ENCODE measurements at regions not wholly inside any gene's neighbourhood (a gene's known extent, or its start where the extent isn't known, plus 50 kb on each side); places are given as distances from the start of the nearest gene placed in this dataset.
"Not testable (repeated sequence)": the region's sequence is repeated elsewhere in the genome, so short reads cannot be mapped to it uniquely, and the experiment has no call there.

- H3K9me3 Mint-ChIP-seq; H3K27ac Mint-ChIP-seq; H3K4me1 Mint-ChIP-seq (ENCODE audit: low read depth); H3K36me3 Mint-ChIP-seq (ENCODE audit: low read depth); H3K4me3 Mint-ChIP-seq; H3K27me3 Mint-ChIP-seq (ENCODE audit: low read depth): not testable (repeated sequence)
Measured at GRCh38 chr2:88802026-88802425, 110.6 kb downstream of the RPIA start.

GRCh38 chr2:88807237-88807962 lies 115.9 kb downstream of the RPIA start:
- no peak overlapping the region for H3K27ac Mint-ChIP-seq

GRCh38 chr2:88808083-88808482 lies 116.6 kb downstream of the RPIA start:
- Mint-ChIP-seq H3K9me3 (peaks cover 4% of the 10 kb centered on the region), H3K27ac (no peak overlapping the region), H3K27me3 (ENCODE audit: low read depth) (no peaks in the 10 kb centered on the region), H3K36me3 (ENCODE audit: low read depth) (no peaks in the 10 kb centered on the region), H3K4me1 (ENCODE audit: low read depth) (no peaks in the 10 kb centered on the region), H3K4me3 (no peak overlapping the region)

More at GRCh38 chr2:88807237-88807962, 115.9 kb downstream of the RPIA start:
- Mint-ChIP-seq H3K4me1 (ENCODE audit: low read depth) (no peaks in the 10 kb centered on the region), H3K4me3 (no peak overlapping the region), H3K36me3 (ENCODE audit: low read depth) (no peaks in the 10 kb centered on the region), H3K9me3 (no peaks in the 10 kb centered on the region), H3K27me3 (ENCODE audit: low read depth) (no peaks in the 10 kb centered on the region)

- H3K36me3 Mint-ChIP-seq (ENCODE audit: low read depth): no peaks in the 10 kb centered on the region
- peaks cover 4% of the 10 kb centered on the region for H3K9me3 Mint-ChIP-seq
- H3K4me3 Mint-ChIP-seq: no peak overlapping the region
- no peaks in the 10 kb centered on the region for H3K27me3 Mint-ChIP-seq (ENCODE audit: low read depth)
- H3K27ac Mint-ChIP-seq: no peak overlapping the region
- H3K4me1 Mint-ChIP-seq (ENCODE audit: low read depth): no peaks in the 10 kb centered on the region
Measured at GRCh38 chr2:88808652-88809051, 117.2 kb downstream of the RPIA start.

- Mint-ChIP-seq H3K27me3 (ENCODE audit: low read depth) (no peaks in the 10 kb centered on the region), H3K9me3 (peaks cover 4% of the 10 kb centered on the region), H3K4me1 (ENCODE audit: low read depth) (no peaks in the 10 kb centered on the region), H3K27ac (no peak overlapping the region), H3K36me3 (ENCODE audit: low read depth) (no peaks in the 10 kb centered on the region), H3K4me3 (no peak overlapping the region)
Measured at GRCh38 chr2:88809216-88809615, 117.7 kb downstream of the RPIA start.

GRCh38 chr2:88810017-88810416 lies 118.5 kb downstream of the RPIA start:
- no peak overlapping the region for H3K4me3 Mint-ChIP-seq
- no peaks in the 10 kb centered on the region for H3K36me3 Mint-ChIP-seq (ENCODE audit: low read depth)
- H3K27me3 Mint-ChIP-seq (ENCODE audit: low read depth): no peaks in the 10 kb centered on the region
- no peak overlapping the region for H3K27ac Mint-ChIP-seq
- peaks cover 10% of the 10 kb centered on the region for H3K9me3 Mint-ChIP-seq
- no peaks in the 10 kb centered on the region for H3K4me1 Mint-ChIP-seq (ENCODE audit: low read depth)

GRCh38 chr2:88810488-88810887 lies 119.0 kb downstream of the RPIA start:
- H3K36me3 Mint-ChIP-seq (ENCODE audit: low read depth): no peaks in the 10 kb centered on the region
- H3K4me1 Mint-ChIP-seq (ENCODE audit: low read depth): no peaks in the 10 kb centered on the region
- no peak overlapping the region for H3K27ac Mint-ChIP-seq
- peaks cover 15% of the 10 kb centered on the region for H3K9me3 Mint-ChIP-seq
- H3K27me3 Mint-ChIP-seq (ENCODE audit: low read depth): no peaks in the 10 kb centered on the region
- H3K4me3 Mint-ChIP-seq: no peak overlapping the region

GRCh38 chr2:88811233-88811632 lies 119.8 kb downstream of the RPIA start:
- Mint-ChIP-seq H3K9me3 (peaks cover 16% of the 10 kb centered on the region), H3K36me3 (ENCODE audit: low read depth) (no peaks in the 10 kb centered on the region), H3K4me1 (ENCODE audit: low read depth) (no peaks in the 10 kb centered on the region), H3K27ac (no peak overlapping the region), H3K27me3 (ENCODE audit: low read depth) (no peaks in the 10 kb centered on the region), H3K4me3 (no peak overlapping the region)

GRCh38 chr2:88811681-88812080 lies 120.2 kb downstream of the RPIA start:
- Mint-ChIP-seq H3K27me3 (ENCODE audit: low read depth) (no peaks in the 10 kb centered on the region), H3K9me3 (peaks cover 16% of the 10 kb centered on the region), H3K27ac (no peak overlapping the region), H3K4me1 (ENCODE audit: low read depth) (no peaks in the 10 kb centered on the region), H3K4me3 (no peak overlapping the region), H3K36me3 (ENCODE audit: low read depth) (no peaks in the 10 kb centered on the region)

- Mint-ChIP-seq H3K9me3 (peaks cover 26% of the 10 kb centered on the region), H3K36me3 (ENCODE audit: low read depth) (no peaks in the 10 kb centered on the region), H3K4me1 (ENCODE audit: low read depth) (no peaks in the 10 kb centered on the region), H3K27ac (no peak overlapping the region), H3K4me3 (no peak overlapping the region), H3K27me3 (ENCODE audit: low read depth) (no peaks in the 10 kb centered on the region)
Measured at GRCh38 chr2:88813612-88814011, 122.1 kb downstream of the RPIA start.

- H3K4me1 Mint-ChIP-seq (ENCODE audit: low read depth): no peaks in the 10 kb centered on the region
- no peak overlapping the region for H3K4me3 Mint-ChIP-seq
- no peaks in the 10 kb centered on the region for H3K27me3 Mint-ChIP-seq (ENCODE audit: low read depth)
- H3K27ac Mint-ChIP-seq: no peak overlapping the region
- H3K9me3 Mint-ChIP-seq: peaks cover 26% of the 10 kb centered on the region
- H3K36me3 Mint-ChIP-seq (ENCODE audit: low read depth): no peaks in the 10 kb centered on the region
Measured at GRCh38 chr2:88815282-88815681, 123.8 kb downstream of the RPIA start.

GRCh38 chr2:88815697-88816096 lies 124.2 kb downstream of the RPIA start:
- Mint-ChIP-seq H3K27me3 (ENCODE audit: low read depth) (no peaks in the 10 kb centered on the region), H3K4me1 (ENCODE audit: low read depth) (no peaks in the 10 kb centered on the region), H3K36me3 (ENCODE audit: low read depth) (no peaks in the 10 kb centered on the region), H3K9me3 (peaks cover 26% of the 10 kb centered on the region), H3K27ac (no peak overlapping the region), H3K4me3 (no peak overlapping the region)

- Mint-ChIP-seq H3K36me3 (ENCODE audit: low read depth) (no peaks in the 10 kb centered on the region), H3K27ac (no peak overlapping the region), H3K4me3 (no peak overlapping the region), H3K27me3 (ENCODE audit: low read depth) (no peaks in the 10 kb centered on the region), H3K9me3 (peaks cover 22% of the 10 kb centered on the region), H3K4me1 (ENCODE audit: low read depth) (no peaks in the 10 kb centered on the region)
Measured at GRCh38 chr2:88818381-88818780, 126.9 kb downstream of the RPIA start.

- Mint-ChIP-seq H3K9me3 (no peaks in the 10 kb centered on the region), H3K4me1 (ENCODE audit: low read depth) (no peaks in the 10 kb centered on the region), H3K27me3 (ENCODE audit: low read depth) (peaks cover 7% of the 10 kb centered on the region), H3K27ac (no peak overlapping the region), H3K36me3 (ENCODE audit: low read depth) (no peaks in the 10 kb centered on the region), H3K4me3 (no peak overlapping the region)
Measured at GRCh38 chr2:88824951-88825350, 133.5 kb downstream of the RPIA start.

GRCh38 chr2:88826399-88826798 lies 134.9 kb downstream of the RPIA start:
- H3K27ac Mint-ChIP-seq: no peak overlapping the region
- H3K36me3 Mint-ChIP-seq (ENCODE audit: low read depth): no peaks in the 10 kb centered on the region
- no peaks in the 10 kb centered on the region for H3K9me3 Mint-ChIP-seq
- peaks cover 7% of the 10 kb centered on the region for H3K27me3 Mint-ChIP-seq (ENCODE audit: low read depth)
- no peak overlapping the region for H3K4me3 Mint-ChIP-seq
- no peaks in the 10 kb centered on the region for H3K4me1 Mint-ChIP-seq (ENCODE audit: low read depth)

GRCh38 chr2:88827821-88828220 lies 136.3 kb downstream of the RPIA start:
- H3K9me3 Mint-ChIP-seq: no peaks in the 10 kb centered on the region
- no peak overlapping the region for H3K27ac Mint-ChIP-seq
- H3K4me1 Mint-ChIP-seq (ENCODE audit: low read depth): no peaks in the 10 kb centered on the region
- H3K4me3 Mint-ChIP-seq: no peak overlapping the region
- H3K36me3 Mint-ChIP-seq (ENCODE audit: low read depth): no peaks in the 10 kb centered on the region
- H3K27me3 Mint-ChIP-seq (ENCODE audit: low read depth): peaks cover 7% of the 10 kb centered on the region

Measured in T-helper 1 cell treated with Interleukin-12 subunit alpha and Interleukin-12 subunit beta and Interleukin-4 antibody, amounts not matched to agents 30 μg/mL and 1 μg/mL, for 36 hours (primary cell).